SIG-M5 treated with dmso at 0.1 percent for 504 hours (cell line): ENCODE measurements at regions not wholly inside any gene's neighbourhood (a gene's known extent, or its start where the extent isn't known, plus 50 kb on each side); places are given as distances from the start of the nearest gene placed in this dataset.
"Not testable (repeated sequence)": the region's sequence is repeated elsewhere in the genome, so short reads cannot be mapped to it uniquely, and the experiment has no call there.

Source experiments
- DNase-seq: peaks from one replicate; lab custom pipeline; 2025; ENCODE audit not compliant: unreplicated experiment; lab: John Stamatoyannopoulos, UW

DNA sequence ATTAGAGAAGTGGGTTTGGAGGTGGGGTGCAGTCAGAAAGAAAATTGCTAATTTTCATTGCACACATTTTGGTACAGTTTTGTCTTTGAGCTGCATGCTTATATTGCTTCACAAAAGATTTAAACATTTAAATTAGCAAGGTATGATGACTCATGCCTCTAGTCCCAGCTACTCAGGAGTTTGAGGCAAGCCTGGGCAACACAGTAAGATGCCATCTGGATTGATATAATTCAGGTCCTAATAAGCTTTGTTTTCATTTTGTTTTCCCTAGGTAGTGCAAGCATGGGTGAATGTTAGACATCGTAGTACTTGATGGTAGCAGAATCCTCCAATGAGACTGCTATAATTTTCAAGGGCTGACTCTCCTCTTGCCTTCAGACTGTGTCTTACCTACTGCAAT lies 396.7 kb upstream of the RGPD4 start:
- DNase-seq, result no peak

GRCh38 chr2:107430596-107431266 lies 396.0 kb upstream of the RGPD4 start:
- DNase-seq, result no peak

DNA sequence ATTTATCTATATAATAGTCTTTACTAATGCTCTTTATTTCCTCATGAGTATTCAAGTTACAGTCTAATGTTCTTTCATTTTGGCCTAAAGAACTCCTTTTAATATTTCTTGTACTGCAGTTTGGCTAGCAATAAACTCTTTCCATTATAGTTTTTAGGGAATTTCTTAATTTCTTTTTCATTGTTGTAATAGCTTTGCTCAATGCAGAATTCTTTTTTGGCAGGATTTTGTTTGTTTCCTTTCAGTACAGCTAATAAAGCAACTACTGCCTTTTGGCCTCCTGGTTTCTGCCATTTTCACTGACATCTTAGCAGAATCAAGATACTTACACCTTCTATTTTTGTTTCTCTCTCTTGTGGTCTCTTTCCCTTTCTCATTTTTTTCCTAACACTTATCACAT lies 390.4 kb upstream of the RGPD4 start:
- DNase-seq, result no peak

DNA sequence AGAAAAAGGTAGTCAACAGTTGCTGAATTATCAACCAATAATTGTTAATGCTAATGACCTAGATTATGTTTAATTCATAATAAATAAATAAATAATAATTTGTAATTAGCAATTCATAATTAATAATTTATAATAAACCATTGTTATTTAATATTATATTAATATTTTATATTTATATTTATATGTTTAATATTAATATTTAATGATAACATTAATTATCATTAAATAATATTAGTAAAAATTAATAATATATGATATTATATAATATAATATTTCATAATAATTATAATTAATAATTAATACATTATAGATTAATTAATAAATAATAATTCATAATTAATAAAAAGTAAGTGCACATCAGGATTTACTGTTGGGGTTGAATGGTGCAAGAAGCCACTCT lies 389.4 kb upstream of the RGPD4 start:
- no peak for DNase-seq

- DNase-seq, result no peak
Measured at GRCh38 chr2:107437807-107438206, 388.9 kb upstream of the RGPD4 start.

- no peak for DNase-seq
Measured at GRCh38 chr2:107448160-107448559, 378.5 kb upstream of the RGPD4 start.

DNA sequence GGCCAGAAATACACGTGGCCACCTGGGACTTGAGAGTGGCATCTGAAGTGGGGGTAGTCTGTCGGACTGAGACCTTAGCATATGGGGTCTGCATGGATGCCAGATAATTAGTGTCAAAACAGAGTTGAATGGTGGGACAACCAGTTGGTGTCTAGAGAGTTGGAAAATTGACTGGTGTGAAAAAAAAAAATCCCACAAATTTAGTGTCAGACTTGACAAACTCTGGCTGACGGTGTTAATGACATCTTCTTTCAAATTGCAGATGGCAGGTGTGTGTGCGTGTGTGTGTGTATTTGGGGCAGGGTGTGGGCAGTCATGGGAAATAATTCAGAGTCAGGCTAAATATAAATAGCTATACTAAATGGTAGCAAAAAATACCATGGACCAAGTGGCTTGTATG lies 365.4 kb upstream of the RGPD4 start:
- no peak for DNase-seq

- no peak for DNase-seq
Measured at GRCh38 chr2:107462181-107462580, 364.5 kb upstream of the RGPD4 start.

GRCh38 chr2:107466241-107466640 lies 360.5 kb upstream of the RGPD4 start:
- DNase-seq, result no peak

DNA sequence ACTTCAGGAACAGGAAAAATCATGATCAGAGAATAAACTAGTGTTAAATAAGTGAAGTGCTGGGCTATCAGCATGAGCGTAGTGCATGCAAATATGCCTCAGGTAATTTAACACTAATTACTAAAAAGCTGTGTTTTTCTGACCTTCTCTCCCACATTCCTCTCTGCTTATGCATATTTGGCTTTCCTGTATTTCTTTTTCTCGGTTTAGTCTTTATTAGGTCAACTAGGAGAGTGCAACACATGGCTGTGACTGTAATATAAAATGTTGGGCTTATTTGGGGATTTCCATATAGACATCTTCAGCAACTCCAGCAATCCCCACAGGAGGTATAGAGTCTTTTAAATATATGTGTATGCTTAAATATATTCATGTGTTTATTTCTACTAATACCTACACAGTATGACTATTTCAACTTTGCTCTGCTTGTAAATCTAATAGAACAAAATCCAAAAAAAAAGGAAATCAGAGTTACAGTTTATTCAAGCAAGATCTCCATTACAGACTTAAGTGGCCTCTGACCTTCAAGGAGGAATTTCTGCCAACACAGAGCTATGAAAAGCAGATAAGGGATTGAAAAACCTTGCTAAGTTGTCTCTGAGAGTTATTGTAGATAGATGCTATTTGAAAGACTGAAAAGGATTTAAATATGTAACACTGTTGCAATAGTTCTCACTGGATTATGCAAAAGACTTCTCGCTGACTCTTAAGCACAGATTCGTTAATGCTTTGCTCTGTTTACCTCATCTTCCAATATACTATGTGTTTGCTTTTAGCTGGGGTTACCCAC lies 359.5 kb upstream of the RGPD4 start:
- no peak for DNase-seq

GRCh38 chr2:107469437-107469995 lies 357.2 kb upstream of the RGPD4 start:
- no peak for DNase-seq

DNA sequence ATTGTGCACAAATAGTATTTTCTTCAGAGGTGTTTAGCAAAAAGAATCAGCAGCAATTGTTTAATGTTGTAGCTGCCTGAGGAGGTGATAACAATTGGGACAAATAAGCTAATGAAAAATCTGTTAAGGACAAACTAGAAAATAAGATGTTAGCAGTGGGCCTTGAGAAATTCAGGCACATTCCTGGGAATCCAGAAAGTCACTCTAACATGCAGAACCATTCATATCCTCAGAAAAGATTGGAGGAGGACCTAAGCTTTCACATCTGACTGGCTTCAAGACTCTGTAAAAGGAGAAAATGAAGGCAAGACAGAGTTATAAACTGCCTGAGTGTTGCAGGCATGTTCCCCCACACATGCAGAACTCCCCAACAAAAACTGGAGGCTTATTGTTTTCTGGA lies 353.5 kb upstream of the RGPD4 start:
- DNase-seq, result no peak

DNA sequence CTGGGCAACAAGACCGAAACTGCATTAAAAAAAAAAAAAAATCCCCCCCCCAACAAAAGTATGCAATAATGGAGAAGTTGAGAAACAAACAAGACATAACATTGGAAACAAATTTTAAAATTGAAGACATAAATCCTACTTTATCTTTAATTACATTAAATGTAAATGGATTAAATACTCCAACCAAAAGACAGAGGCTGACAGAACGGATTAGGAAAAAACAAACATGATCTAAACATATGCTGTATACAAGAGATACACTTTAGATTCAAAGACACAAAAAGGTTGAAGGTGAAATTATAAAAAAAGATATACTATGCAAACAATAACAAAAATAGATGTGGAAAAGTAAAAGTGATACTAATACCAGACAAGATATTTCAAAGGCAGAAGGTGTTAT lies 350.8 kb upstream of the RGPD4 start:
- no peak for DNase-seq

- no peak for DNase-seq
Measured at GRCh38 chr2:107502539-107502938, 324.2 kb upstream of the RGPD4 start.

DNA sequence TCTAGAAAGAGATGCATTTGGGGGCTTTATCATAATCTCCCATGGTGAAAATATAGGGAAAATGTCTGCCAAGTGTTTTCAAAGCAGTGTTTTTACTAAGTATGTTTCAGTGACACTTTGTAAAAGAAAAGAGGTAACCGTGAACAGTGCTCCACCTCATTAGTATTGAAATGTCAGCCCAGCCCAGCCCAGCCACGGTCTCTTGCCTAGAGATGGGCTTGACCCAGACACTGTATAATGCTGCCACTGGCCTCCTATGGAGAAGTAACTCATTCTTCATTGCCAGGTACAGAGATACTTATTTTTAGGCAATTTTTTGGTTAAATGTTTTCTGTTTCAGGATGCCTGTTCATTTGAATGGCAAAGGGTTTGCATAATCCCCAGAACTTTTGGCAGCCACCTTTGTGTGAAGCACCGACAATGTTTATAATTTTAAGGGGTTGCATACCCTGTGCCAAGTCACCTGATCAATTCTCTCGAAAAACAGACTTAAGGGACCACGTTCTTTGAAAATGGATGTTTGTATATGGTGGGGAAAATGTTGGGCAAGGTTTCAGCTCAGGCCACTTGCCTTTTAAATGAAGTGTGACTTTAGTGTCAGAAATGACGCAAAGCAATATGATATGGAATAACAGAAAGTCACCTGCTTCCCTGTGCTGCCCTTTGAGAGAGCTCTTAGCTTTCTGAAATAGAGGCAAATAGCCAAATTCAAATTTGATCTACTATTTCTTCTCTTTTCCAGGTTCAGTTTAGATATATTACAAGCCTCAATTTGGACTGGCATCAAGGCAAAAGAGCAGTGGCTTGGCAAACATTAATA lies 314.5 kb upstream of the RGPD4 start:
- no peak for DNase-seq

- no peak for DNase-seq
Measured at GRCh38 chr2:107525406-107525805, 301.3 kb upstream of the RGPD4 start.

DNA sequence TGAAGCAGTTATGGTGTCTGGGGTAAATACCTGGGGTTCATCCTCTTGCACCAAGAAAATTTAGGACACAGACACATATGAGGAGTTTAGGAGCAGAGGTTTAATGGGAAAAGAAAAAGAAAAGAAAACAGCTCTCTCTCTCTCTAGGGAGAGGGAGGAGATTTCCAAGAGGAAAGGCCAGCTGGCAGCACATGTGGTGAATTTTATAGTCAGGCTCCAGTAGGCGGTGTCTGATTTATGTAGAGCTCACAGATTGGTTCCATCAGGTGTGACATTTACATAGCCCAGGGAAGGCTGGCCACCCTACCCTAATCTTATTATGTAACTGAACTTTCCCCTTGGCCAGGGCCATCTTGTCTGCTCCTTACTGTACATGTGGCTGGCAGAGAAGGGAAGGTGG lies 297.5 kb upstream of the RGPD4 start:
- peak; percentile 0 for DNase-seq

DNA sequence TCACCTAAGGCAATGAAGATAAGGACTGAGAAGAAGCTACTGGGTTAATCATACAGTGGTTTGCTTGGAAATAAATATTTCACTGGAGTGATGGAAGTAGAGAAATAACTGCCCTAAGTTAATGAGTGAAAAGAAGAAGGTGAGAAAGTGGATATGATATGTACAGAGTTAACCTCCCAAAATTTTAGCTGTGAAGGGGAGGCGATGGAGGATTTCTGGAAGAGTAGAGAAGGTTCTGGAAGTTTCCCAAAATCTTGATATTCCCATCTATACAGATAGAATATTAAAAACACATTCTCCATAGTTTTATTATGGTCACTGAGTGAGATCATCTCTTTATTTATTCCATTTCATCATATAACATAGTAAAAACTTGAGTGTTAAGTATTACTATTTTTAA lies 296.6 kb upstream of the RGPD4 start:
- no peak for DNase-seq

GRCh38 chr2:107534926-107535325 lies 291.8 kb upstream of the RGPD4 start:
- no peak for DNase-seq

DNA sequence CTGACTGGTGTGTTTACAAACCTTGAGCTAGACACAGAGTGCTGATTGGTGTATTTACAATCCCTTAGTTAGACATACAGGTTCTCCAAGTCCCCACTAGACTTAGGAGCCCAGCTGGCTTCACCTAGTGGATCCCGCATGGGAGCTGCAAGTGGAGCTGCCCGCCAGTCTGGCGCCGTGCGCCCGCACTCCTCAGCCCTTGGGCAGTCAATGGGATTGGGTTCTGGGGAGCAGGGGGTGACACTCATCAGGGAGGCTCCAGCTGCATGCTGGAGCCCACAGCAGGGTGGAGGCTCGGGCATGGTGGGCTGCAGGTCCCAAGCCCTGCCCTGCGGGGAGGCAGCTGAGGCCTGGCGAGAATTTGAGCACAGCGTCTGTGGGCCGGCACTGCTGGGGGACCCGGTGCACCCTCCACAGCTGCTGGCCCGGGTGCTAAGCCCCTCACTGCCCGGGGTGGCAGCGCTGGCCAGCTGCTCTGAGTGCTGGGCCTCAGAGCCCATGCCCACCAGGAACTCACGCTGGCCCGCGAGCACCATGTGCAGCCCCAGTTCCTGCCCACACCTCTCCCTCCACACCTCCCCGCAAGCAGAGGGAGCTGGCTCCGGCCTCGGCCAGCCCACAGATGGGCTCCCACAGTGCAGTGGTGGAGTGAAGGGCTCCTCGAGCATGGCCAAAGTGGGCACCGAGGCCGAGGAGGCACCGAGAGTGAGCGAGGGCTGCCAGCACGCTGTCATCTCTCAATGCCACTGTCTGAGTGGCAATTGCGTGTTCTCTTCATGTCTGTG lies 290.6 kb upstream of the RGPD4 start:
- DNase-seq, result not testable (repeated sequence)

- no peak for DNase-seq
Measured at GRCh38 chr2:107542314-107542740, 284.4 kb upstream of the RGPD4 start.
